Body of pancreas (tissue), 4 donors: ENCODE measurements at regions not wholly inside any gene's neighbourhood (a gene's known extent, or its start where the extent isn't known, plus 50 kb on each side); places are given as distances from the start of the nearest gene placed in this dataset.

Experiments
- ATAC-seq: fragments of 150-250 bp; one replicate; pipeline ENCODE4 v1.9.1; 2016
- DNase-seq, 4 donors: peaks; one replicate each; pipeline ENCODE4 v3.0.0-alpha.2; 2019
- H3K27ac ChIP-seq, 4 donors: fragments of 200-600 bp; sonication (generic); 1 replicate in 3 of 4; 2 replicates in 1 of 4; pipeline versions ENCODE4 v1.5.1 to v1.6.1; 2016 to 2019; ENCODE audit warnings: mild to moderate bottlenecking in 1 of 4, mixed read lengths in 1 of 4, moderate library complexity in 1 of 4
- H3K27me3 ChIP-seq, 2 donors: fragments of 200-600 bp; sonication (generic); one replicate each; pipeline ENCODE4 v1.6.0; 2016; ENCODE audit warnings: mild to moderate bottlenecking in 1 of 2
- H3K36me3 ChIP-seq, 2 donors: fragments of 200-600 bp; sonication (generic); replicated peaks in 1 of 2; 2 replicates each; pipeline ENCODE4 v1.5.1; 2016; ENCODE audit warnings: low read depth in 2 of 2; ENCODE audit not compliant: insufficient read depth in 1 of 2
- H3K4me1 ChIP-seq: fragments of 200-600 bp; sonication (generic); one replicate; pipeline ENCODE4 v1.6.0; 2016
- H3K4me3 ChIP-seq, 2 donors: fragments of 200-600 bp; sonication (generic); 1 replicate in 1 of 2; 2 replicates in 1 of 2; pipeline ENCODE4 v1.5.1; 2016 to 2019
- H3K9me3 ChIP-seq, 3 donors: fragments of 200-600 bp; sonication (generic); 1 replicate in 2 of 3; 2 replicates in 1 of 3; pipeline ENCODE4 v1.5.1; 2016
- POLR2A ChIP-seq, 3 donors: fragments of 450-650 bp; IDR thresholded peaks; one replicate each; pipeline ENCODE4 v1.6.1; 2016; ENCODE audit warnings: antibody characterized with exemption in 3 of 3, mild to moderate bottlenecking in 2 of 3
- WGBS, 2 donors: methylation state at CpG; one replicate each; pipeline ENCODE4 v1.1.5; 2017; 5-methylcytosine and 5-hydroxymethylcytosine counted together
- intact Hi-C: fragments of 100-400 bp; cut with DNase I; formaldehyde crosslinking; loops from one replicate; pipeline ENCODE4 v1.15.1; 2023
- TF ChIP-seq, protein P1 (sequence below), 7 experiments: fragments of 450-650 bp in 4 of 7; fragments of 200-600 bp in 3 of 7; sonication (generic) in 3 of 7; IDR thresholded peaks; one replicate each; pipeline ENCODE4 v1.5.1; 2016 to 2019; ENCODE audit warnings: antibody characterized with exemption in 7 of 7

DNA sequence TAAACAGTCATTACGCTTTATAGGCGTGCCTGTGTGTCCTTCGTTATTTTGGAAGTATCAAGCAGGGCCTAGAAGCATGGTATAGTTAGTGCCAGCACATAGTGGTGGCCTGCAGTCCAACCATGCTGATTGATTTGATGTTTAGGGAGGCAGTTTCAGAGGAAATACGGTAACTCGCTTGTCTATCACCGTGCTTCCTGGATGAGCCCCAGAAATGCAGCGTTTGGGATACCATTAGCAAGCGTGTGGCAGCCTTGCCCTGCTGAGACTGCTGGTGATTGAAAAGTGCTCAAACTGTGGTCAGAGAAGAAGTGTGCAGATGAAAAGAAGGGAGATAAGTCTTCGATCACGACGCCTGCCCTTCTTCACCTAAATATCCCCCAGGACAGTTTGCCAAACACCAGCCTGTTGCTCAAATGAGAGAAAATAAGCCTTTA, 158.4 kb downstream of the CHIC2 start:
- intact Hi-C loops = no loop called here
- DNase-seq (peak; percentile 31 to 59 (median 40)), ATAC-seq (no peak)
- H3K27ac ChIP-seq = no peak overlapping the region
- H3K27me3 ChIP-seq = no peaks in the 10 kb centered on the region
- H3K36me3 ChIP-seq = no peaks in the 10 kb centered on the region
- WGBS, 2 donors = 5 to 10% methylated on average over 11 of the region's 11 CpGs
- H3K9me3 ChIP-seq = no peaks in the 10 kb centered on the region
- no peak for TF ChIP-seq POLR2A (IDR thresholded peaks at IDR 0.05)
- TF ChIP-seq, protein P1, sequence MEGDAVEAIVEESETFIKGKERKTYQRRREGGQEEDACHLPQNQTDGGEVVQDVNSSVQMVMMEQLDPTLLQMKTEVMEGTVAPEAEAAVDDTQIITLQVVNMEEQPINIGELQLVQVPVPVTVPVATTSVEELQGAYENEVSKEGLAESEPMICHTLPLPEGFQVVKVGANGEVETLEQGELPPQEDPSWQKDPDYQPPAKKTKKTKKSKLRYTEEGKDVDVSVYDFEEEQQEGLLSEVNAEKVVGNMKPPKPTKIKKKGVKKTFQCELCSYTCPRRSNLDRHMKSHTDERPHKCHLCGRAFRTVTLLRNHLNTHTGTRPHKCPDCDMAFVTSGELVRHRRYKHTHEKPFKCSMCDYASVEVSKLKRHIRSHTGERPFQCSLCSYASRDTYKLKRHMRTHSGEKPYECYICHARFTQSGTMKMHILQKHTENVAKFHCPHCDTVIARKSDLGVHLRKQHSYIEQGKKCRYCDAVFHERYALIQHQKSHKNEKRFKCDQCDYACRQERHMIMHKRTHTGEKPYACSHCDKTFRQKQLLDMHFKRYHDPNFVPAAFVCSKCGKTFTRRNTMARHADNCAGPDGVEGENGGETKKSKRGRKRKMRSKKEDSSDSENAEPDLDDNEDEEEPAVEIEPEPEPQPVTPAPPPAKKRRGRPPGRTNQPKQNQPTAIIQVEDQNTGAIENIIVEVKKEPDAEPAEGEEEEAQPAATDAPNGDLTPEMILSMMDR (IDR thresholded peaks at IDR 0.05) = no peak
- H3K4me1 ChIP-seq = peaks cover 20% of the 10 kb centered on the region
- no peak overlapping the region for H3K4me3 ChIP-seq

DNA sequence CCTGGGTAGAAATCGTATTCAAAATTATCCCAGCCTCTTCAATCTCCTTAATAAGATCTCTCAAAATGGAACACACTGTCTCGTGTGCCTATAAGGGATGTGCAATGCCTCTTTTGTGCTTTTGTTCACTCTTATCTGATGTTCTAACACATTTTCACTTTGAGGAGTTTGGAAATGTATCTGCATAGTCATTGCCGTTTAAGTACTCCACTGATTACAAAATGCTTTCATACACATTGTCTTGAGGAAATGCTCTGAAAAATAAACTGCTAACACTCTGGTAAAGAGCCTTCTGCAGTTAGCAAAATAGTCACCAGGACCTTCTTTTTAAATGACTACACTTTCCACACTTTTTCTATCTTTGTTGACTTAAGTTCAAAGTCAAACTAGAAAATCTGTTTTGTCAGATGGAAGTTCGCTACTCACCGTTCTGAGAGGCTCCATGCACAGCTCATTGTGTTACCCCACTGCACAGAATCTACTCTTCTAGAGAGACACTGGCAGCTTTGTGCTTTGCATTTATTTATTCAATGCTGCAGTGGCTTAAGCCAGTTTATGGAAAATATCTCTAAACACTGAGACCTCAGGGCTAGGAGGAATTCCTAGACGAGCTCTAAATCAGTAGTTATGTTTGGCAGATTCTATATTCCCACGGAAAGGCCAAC, 159.0 kb downstream of the CHIC2 start:
- peaks cover 20% of the 10 kb centered on the region for H3K4me1 ChIP-seq
- no peaks in the 10 kb centered on the region for H3K9me3 ChIP-seq
- TF ChIP-seq, protein P1 (IDR thresholded peaks at IDR 0.05) = no peak
- no peak for TF ChIP-seq POLR2A (IDR thresholded peaks at IDR 0.05)
- intact Hi-C loops = no loop called here
- no peaks in the 10 kb centered on the region for H3K36me3 ChIP-seq
- H3K27ac ChIP-seq = no peak overlapping the region
- no peaks in the 10 kb centered on the region for H3K27me3 ChIP-seq
- no peak for DNase-seq
- 28 to 37% methylated on average over 7 of the region's 7 CpGs for WGBS, 2 donors
- no peak overlapping the region for H3K4me3 ChIP-seq
- no peak for ATAC-seq

DNA sequence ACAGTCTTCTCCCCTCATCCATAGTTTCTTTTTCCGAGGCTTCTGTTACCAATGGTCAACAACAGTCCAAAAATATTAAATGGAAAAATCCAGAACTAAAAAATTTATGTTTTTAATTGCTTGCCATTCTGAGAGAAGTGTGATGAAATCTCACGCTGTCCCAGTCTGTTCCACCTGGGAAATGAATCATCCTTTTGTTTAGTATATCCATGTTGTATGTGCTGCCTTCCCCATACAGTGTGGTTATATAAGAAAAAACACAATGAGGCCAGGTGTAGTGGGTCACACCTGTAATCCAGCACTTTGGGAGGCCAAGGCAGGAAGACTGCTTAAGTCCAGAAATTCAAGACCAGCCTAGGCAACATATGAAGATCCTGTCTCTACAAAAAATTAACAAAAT, 161.6 kb downstream of the CHIC2 start:
- H3K4me3 ChIP-seq = no peak overlapping the region
- DNase-seq (no peak), ATAC-seq (no peak)
- WGBS, 2 donors = 79 to 80% methylated on average over 2 of the region's 2 CpGs
- no peak overlapping the region for H3K27ac ChIP-seq
- no peaks in the 10 kb centered on the region for H3K27me3 ChIP-seq
- H3K4me1 ChIP-seq = peaks cover 9% of the 10 kb centered on the region
- no peaks in the 10 kb centered on the region for H3K9me3 ChIP-seq
- H3K36me3 ChIP-seq = no peaks in the 10 kb centered on the region
- TF ChIP-seq POLR2A (IDR thresholded peaks at IDR 0.05) = no peak
- TF ChIP-seq, protein P1 (IDR thresholded peaks at IDR 0.05) = no peak
- intact Hi-C loops = no loop called here

DNA sequence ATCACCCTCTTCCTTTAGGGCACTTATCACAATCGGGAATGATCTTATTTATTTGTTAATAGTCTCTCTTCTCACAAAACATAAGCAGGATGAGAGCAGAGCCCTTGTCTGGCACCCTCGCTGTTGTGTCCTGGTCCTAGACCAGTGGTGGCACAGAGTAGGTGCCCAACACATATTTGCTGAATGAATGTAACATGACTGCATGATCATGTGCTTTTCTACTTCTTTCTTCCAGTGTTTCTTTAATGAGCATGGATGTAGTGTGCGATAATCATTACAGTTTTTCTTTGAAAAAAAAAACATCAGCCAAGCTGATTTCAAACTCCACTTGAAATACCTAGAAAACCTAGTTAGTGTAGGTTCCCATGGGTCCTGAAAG, 164.1 kb downstream of the CHIC2 start:
- no peaks in the 10 kb centered on the region for H3K36me3 ChIP-seq
- no peaks in the 10 kb centered on the region for H3K9me3 ChIP-seq
- H3K4me3 ChIP-seq = no peak overlapping the region
- intact Hi-C loops = no loop called here
- no peak for TF ChIP-seq POLR2A (IDR thresholded peaks at IDR 0.05)
- TF ChIP-seq, protein P1 (IDR thresholded peaks at IDR 0.05) = no peak
- ATAC-seq (no peak), DNase-seq (no peak)
- H3K27me3 ChIP-seq = no peaks in the 10 kb centered on the region
- WGBS, 2 donors = 76 to 80% methylated on average over 3 of the region's 3 CpGs
- H3K4me1 ChIP-seq = no peaks in the 10 kb centered on the region
- no peak overlapping the region for H3K27ac ChIP-seq
